HPDE6-E6E7 (cell line): ENCODE measurements at regions not wholly inside any gene's neighbourhood (a gene's known extent, or its start where the extent isn't known, plus 50 kb on each side); places are given as distances from the start of the nearest gene placed in this dataset.
"Not testable (repeated sequence)": the region's sequence is repeated elsewhere in the genome, so short reads cannot be mapped to it uniquely, and the experiment has no call there.

ENCODE experiments used
- DNase-seq: peaks from one replicate; pipeline ENCODE4 v3.0.0; 2011; ENCODE audit warnings: missing footprints; ENCODE audit errors: extremely low spot score

DNA sequence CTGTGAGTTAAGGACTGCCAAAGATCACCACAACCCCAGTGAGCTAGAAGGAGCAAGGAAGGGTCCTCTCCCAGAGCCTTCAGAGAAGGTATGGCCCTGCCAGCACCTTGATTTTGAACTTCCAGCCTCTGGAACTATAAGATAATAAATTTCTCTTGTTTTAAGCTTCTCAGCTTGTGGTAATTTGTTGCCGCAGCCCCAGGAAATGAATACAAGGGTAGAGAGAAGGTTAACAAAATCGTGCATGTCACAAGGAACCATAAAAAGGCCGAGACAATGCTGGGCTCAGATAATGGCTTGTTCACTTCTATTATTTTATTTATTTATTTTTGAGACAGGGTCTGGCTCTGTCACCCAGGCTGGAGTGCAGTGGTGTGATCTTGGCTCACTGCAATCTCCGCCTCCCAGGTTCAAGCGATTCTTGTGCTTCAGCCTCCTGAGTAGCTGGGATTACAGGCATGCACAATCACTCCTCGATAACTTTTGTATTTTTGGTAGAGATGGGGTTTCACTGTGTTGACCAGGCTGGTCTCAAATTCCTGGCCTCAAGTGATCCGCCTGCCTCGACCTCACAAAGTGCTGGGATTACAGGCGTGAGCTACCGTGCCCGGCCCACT lies 71.5 kb downstream of the WSB1 start:
- DNase-seq = not testable (repeated sequence)

DNA sequence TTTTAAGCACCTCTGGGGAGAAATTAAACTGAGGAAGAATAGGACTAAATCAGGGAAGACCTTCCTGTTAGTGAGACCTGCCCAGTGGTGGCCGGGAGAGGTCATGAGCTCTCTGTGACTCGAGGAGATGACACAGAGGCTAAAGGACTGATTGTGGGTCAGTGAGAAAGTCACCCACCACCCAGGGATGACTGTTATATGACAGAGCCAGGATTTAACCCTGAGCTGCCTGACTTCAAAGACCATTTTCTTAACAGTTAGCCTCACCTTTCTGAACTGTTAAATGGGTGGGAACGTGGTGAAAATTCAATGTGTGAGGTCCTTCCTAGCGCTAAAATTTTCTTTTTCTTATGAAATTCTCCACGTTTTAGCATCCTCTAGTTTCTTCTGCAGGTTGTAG lies 72.5 kb downstream of the WSB1 start:
- DNase-seq = no peak

DNA sequence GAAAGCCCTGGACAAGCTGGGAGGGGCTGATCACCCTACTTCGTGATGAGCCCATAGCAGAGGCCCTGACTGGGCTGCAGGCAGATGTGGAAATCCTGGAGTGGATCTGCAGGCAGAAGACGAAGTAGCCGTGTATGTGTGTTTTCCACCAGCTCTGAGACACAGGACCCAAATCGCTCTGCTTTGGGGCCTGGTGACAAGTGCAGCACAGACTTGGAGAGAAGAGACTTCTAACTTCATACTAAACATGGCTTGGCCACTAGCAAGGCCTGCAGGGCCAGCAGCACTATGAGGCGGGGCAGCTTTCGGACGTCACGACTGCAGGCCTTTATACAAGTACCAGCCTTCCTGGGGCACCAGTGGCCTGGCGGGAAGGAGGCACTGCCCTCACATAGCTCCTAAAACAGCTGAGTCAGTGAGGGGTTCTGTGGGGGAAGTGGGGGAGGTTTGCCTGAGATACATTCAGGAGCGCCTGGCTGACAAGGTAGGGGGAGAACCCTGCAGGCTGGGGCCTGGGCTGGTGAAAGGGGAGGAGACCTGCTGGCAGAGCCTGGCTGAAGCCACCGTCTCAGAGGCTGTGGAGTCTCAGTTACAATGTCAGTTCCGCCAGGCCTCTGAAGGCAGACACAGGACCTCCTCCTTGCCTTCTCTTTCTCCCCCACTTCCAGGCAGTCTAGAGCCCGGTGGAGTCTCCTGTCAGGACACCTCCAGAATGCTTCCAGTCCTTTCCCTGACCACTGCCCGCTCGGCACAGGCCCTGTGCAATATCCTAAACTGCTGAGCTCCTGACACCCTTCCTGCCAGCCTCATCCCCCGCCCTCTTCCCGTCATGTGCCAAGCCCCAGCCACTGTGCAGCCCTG lies 73.4 kb downstream of the WSB1 start:
- no peak for DNase-seq

DNA sequence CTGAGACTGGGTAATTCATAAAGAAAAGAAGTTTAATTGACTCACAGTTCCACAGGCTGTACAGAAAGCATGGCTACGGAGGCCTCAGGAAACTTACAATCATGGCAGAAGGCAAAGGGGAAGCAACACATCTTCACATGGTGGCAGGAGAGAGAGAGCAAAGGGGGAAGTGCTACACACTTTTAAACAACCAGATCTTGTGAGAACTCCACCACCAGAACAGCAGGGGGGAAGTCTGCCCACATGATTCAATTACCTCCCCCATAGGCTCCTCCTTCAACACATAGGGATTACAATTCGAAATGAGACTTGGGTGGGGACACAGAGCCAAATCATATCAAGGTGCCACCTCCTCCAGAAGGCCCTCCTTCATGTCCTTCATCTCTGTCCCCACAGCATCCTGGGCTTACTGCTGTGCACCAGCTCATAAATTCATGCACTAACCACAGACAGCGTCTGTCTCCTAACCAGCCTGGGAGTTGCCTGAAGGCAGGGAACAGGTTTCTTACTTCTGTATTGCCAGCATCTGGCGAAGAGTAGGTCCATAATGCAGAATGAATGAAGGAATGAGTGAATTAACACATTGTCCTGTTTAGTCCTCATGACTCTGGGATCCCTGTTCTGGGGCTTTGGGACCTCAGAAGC lies 74.4 kb downstream of the WSB1 start:
- DNase-seq = no peak

DNA sequence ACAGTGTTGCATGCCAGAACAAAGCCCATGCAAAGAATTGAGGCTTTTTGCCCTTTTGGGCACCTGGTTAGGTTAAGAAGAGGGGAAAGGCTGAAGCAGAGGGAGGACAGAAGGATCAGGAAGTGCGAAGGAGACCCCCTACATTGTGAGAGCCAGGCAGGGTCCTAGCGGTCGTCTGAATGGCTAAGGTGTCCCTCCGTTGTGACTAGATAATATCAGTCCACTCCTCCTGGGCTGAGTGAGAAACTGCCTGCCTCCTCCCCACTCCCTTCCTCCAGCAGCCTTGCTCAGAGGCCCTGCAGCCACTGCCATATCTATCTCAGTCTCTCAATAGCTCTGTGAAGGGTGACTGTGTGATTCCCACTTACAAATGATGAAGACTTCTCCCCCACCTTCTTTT lies 75.1 kb downstream of the WSB1 start:
- no peak for DNase-seq

DNA sequence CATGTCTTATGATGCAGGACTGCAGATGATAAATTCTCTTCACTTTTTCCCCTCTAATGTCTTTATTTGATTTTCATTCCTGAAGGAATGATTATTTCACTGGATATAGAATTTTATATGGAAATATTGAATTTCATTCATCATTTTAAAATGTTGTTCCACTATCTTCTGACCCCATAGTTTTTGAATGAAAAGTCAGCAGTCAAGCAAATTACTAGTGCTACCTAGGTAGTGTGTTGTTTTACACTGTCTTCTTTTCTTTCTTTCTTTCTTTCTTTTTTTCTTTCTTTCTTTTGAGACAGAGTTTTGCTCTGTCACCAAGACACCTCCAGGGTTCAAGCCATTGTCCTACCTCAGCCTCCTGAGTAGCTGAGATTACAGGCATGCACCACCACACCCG lies 76.9 kb downstream of the WSB1 start:
- no peak for DNase-seq

DNA sequence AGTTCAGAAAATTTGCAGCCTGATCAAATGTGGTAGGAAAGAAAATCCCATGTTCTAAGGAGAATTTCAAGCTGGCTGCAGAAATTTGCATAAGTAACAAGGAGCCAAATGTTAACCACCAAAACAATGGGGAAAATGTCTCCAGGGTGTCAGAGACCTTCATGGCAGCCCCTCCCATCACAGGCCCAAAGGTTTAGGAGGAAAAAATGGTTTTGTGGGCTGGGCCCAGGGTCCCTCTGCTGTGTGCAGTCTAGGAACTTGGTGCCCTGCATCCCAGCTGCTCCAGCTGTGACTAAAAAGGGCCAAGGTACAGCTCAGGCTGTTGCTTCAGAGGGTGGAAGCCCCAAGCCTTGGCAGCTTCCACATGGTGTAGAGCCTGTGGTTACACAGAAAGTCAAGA lies 79.8 kb downstream of the WSB1 start:
- DNase-seq = not testable (repeated sequence)

DNA sequence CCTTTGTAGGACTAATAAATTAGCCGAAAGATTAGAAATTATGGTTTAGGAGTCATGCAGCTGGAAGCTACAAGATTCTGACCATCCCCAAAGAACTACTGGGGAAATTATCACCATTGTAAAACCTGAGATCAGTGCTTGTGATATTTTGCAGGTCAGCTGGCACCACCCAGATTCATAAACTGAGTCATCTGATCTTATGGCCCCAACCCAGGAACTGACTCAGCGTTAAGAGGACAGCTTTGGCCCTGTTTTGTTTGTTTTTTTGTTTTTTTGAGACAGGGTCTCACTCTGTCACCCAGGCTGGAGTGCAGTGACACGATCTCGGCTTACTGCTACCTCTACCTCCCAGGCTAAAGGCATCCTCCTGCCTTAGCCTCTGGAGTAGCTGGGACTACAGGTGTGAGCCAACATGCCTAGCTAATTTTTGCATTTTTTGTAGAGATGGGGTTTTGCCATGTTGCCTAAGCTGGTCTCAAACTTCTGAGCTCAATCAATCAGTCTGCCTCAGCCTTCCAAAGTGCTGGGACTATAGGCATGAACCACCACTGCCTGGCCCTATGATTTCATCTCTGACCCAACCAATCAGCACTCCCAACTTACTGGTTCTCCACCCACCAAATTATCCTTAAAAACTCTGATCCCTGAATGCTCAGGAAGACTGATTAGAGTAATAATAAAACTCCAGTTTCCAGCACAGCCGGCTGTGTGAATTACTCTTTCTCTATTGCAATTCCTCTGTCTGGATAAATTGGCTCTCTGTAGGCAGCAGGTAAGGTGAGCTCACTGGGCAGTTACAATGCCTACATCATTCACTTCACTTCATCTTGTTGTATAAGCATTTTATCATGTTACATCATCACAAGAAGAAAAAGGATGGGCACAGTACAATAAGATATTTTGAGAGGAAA lies 79.4 kb upstream of the KSR1 start:
- no peak for DNase-seq

DNA sequence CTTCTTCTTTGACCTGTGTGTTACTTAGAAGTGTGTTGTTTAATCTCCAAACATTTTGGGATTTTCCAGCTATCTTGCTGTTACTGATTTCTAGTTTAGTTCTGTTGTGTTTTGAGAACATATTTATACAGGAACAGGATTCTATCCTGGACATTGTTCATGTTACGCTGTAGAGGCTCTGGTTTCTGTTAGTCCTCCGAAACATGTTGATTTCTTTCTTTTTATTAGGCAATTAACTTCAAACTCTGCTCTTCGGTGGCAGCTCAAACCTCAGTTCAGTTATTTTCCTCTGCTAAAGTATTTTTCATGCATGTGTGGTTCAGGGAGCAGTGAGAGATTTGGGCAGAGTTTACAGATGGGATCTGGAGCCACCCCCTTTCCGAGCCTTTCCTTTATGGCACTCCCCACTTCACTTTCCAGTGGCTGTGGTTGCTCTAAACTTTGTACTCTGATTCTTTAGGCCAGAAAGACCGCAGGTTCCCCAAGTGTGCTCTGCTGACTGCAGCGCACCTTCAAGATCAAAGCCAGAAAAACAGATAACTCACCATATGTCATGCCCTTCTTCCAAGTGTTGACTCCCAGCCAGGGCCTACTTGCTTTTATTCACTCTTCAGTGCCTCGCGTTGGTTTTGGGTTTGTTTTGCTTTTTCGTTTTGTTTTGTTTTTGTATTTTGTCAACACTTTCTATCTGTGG lies 77.6 kb upstream of the KSR1 start:
- DNase-seq = no peak

DNA sequence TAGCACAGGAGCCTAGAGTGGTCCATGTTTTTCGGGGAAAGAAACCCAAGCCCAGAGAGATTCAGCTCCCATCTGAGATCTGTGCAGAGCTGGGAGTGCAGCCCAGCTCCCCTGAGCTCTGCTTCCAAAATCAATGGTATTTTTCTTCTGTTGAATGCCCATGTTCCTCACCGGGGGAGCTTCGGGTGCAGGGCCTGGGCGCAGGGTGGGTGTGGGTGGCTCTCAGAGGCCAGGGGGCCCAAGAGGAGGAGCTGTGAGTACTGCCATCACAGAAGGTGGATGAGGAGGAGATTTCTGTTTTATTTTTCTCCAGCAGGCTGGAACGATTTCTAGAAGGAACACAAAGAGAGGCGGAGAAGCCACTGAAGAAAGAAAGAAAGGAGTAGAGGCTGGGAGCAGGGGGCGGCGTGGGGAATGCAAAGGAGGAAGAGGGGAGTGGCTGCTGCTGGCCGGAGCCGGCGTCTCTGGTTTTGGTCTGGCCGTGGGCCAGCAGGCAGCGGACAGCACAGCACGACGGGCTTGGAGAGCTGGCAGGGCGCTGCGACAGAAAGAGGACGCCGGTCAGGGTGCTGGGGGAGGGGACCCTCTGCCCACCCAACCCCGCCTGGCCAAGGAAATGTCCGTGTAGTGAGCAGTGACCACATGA lies 76.2 kb upstream of the KSR1 start:
- no peak for DNase-seq

DNA sequence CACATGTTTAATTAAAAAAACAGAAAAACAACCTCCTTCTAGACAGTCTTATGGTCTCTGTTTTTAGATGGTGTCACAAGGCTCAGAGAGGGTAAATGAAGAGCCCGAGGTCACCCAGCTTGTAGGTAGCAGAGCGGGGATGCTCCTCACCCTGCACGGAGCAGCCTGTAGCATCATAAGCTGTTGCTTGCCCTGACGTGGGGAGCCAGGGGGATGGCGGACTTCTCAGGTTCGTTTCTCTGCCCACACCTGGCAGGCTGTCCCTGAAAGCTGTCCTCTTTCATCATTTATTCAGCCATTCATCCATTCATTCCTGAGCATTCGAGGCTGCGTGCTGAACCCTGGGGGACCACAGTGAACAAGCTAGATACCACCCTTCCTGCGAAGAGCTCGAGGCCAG lies 75.7 kb upstream of the KSR1 start:
- DNase-seq = no peak

DNA sequence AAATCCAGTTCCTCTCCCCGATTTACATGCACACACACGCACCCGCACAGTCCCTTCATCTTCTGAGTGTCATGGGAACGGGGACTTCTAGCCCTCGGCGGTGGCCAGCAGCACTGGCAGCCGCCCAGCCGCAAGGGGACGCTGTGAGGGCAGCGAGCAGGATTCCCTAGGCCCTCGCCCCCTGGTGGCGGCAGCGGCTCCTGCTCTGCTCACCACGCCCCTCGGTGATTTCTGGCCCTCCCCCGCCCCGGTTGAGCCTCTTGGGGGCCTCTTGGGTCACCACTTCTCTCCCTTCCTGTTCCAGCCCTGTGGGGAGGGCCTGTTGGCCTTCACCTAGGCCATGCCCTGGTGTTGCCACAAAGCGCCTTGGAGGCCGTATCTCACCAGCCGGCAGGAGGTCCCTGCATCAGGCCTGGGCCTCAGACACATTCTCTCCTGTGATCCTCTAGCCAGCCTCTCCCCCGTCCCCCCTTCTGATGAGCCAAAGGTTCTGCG lies 75.2 kb upstream of the KSR1 start:
- no peak for DNase-seq

DNA sequence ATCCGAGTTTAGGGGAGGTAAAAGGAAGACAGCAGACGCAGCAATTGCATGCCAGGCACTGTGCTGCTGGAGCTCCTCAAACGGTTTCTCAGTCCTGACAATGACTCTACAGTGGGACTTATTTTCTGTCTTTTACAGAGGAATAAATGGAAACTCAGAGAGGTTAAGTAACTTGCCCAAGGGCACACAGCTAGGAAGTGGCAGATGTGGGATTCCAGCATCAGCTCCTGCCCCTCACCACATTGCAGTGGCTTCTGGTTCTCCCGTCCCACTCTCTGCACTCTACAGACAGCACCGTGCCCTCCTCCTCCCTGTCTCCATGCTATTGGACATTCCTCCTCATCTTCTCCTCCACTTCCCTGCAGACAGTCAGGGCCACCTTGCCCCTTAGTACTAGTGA lies 74.2 kb upstream of the KSR1 start:
- no peak for DNase-seq

DNA sequence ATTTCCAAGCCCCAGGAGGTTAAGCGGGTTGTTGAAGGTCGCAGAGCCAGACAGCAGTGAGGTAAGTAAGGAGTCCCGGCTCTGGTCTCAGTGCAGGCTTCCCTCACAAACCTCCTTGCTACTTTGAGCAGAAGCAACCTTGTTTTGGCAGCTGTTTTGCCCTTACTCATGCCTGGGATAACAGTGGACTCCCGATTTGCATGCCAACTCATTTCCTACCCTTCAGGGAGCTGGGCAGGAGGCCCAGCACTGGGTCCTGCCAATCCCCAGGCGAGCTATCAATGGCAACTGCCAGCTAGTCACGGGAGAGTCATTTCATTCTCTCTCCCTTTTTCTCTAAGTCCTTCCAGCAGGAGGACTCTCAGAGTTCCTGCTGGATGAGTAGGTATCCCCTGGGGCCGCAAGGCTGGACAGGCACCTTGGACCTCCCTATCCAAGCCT lies 72.0 kb upstream of the KSR1 start:
- peak; percentile 92 for DNase-seq

DNA sequence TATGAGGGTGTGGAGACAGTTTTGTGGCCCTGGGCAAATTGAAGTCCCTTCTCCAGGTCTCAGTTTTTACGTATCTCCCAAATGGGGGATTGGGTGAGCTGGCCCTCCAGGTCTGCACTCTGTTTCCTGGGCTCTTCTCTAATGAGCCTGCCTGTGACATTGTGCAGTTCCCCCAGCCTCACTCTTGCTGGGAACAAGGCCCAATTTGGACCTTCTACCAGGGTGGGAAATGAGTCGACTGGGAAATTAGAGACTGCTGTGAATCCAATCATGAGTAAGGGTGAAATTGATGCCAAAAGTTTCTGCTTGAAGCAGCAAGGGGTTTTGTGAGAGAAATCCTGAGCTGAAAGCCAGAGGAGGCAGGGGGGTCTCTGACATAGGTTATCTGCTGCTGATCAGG lies 71.5 kb upstream of the KSR1 start:
- DNase-seq = no peak

DNA sequence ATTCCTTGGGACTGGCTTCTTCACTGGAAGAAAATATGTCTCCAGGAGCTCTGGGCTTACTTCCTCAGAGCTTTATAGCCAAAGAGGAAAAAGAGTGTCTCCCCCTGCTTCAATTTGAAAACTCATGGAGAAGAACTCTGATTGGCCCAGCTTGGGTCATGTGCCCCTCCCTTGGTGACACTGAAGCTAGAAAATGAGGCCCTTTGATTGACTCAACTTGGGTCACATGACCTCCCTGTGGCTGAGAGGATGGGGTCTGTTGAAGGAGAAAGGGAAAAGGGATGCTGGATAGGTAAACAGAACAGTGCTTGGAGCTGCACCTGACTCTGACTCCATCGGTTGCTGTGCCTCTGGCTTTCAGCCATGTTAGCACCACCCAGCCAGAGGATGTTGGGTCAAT lies 70.6 kb upstream of the KSR1 start:
- DNase-seq = no peak

DNA sequence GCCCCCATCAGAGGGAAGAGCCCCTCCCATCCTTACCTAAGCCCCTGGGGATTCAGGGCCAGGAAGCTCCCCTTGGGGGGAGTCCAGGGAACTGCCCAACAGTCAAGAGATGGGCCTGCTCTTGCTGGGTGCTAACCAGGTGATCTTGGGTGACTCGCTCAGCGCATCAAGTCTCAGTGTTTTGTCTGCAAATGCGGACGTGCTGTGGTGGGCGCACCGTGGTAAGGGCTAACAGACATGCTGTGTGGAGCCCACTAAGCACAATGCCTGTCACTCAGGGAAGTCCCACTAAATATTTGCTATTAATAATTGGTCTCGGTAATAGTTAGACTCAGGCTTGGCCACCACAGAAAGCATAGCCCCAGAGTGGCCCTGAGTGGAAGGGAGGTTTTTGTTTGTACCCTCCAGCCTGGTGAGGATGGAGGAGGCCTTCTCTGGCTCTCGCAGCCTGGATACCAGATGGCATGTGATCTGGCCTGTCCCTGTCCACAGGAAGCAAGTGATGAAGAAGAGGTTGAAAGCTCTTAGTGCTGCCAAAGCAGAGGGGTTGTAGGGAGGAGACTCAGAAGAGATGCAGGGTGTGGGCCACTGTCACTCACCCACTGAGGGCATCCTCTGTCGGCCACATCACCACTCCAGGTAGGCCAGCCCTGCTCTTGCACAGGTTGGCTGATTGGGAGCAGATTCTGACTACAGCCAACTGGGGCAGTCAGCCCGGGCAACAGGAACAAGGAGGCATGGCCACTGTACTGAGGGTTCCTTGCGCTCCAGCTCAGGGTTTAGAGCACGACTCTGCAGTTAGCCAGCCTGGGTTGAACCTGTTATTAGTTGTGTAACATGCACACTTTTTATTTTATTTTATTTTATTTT lies 69.8 kb upstream of the KSR1 start:
- no peak for DNase-seq

DNA sequence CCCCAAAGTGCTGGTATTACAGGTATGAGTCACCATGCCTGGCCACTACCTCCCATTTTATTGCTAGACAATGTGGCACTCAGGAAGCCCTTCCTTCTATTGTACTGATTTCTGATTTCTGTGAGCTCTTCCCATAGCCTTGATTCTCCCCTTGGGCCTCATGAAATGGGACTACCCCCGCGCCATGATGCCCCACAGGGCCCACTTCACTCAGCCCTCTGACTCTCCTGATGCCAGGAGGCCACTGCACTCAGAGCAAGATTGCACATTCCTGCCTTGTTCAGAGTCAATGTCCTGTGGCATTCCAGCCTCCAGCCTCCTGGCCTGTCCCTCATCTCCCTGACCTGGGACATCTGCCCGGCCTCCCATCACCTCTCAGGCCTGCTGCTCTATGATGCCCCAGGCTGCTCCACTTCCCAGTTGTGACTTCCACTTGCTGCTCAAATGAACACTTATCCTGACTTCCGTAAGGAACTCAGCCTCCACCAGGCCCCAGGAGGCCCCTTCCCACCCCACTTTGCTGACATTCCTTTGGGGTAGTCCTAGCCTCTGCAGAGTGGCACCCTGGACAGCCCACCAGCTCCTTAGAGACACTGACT lies 66.6 kb upstream of the KSR1 start:
- DNase-seq = no peak

DNA sequence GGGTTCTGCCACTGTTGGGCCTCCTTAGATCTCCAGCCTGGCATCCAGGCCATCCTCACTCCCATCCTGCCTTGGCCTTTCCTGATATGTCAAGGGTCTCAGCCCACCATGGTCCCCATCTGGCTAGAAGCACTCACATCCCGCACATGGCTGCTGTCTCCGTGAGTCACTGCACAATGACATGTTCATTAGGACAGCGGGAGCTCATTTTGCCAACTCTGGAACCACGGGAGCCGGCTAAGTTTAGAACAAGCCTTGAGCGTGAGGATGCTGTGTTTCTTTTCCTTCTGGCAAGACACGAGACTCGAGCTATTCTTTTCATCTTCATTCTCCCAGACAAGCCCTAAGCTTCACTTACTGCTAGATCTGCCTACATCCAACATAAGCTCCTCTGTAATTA lies 65.7 kb upstream of the KSR1 start:
- DNase-seq = no peak
